HG02885 (cell line): ENCODE measurements at regions not wholly inside any gene's neighbourhood (a gene's known extent, or its start where the extent isn't known, plus 50 kb on each side); places are given as distances from the start of the nearest gene placed in this dataset.

ENCODE experiments used
- ATAC-seq: cut with Tn5 transposase; IDR thresholded peaks from one replicate; pipeline ENCODE4 v1.9.1; 2021; ENCODE audit warnings: mild to moderate bottlenecking; ENCODE audit not compliant: unreplicated experiment, poor library complexity

GRCh38 chr5:3258050-3258449, 337.6 kb upstream of the IRX1 start:
- no peak for ATAC-seq

GRCh38 chr5:3252235-3252634, 343.4 kb upstream of the IRX1 start:
- no peak for ATAC-seq

- no peak for ATAC-seq
These were observed 343.8 kb upstream of the IRX1 start for GRCh38 chr5:3251784-3252183.

- no peak for ATAC-seq
These were observed 346.2 kb upstream of the IRX1 start for GRCh38 chr5:3249401-3249800.

GRCh38 chr5:3237276-3237868, 358.3 kb upstream of the IRX1 start:
- ATAC-seq: no peak

- no peak for ATAC-seq
These were observed 361.1 kb upstream of the IRX1 start for GRCh38 chr5:3234566-3234965.

- ATAC-seq: no peak
These were observed 364.7 kb upstream of the IRX1 start for GRCh38 chr5:3230941-3231340.

GRCh38 chr5:3230254-3230653, 365.4 kb upstream of the IRX1 start:
- ATAC-seq: no peak

GRCh38 chr5:3226196-3226920, 369.3 kb upstream of the IRX1 start:
- no peak for ATAC-seq

GRCh38 chr5:3225201-3225960, 370.3 kb upstream of the IRX1 start:
- no peak for ATAC-seq

- no peak for ATAC-seq
These were observed 372.7 kb upstream of the IRX1 start for GRCh38 chr5:3222924-3223323.

GRCh38 chr5:3221432-3221831, 374.2 kb upstream of the IRX1 start:
- ATAC-seq: no peak

GRCh38 chr5:3220638-3221288, 374.9 kb upstream of the IRX1 start:
- ATAC-seq: no peak

GRCh38 chr5:3220201-3220600, 375.4 kb upstream of the IRX1 start:
- ATAC-seq: no peak

GRCh38 chr5:3218916-3219650, 376.5 kb upstream of the IRX1 start:
- ATAC-seq: no peak

- no peak for ATAC-seq
These were observed 377.7 kb upstream of the IRX1 start for GRCh38 chr5:3217771-3218495.

GRCh38 chr5:3217114-3217513, 378.5 kb upstream of the IRX1 start:
- no peak for ATAC-seq

- ATAC-seq: no peak
These were observed 379.2 kb upstream of the IRX1 start for GRCh38 chr5:3216386-3216785.

GRCh38 chr5:3214838-3215374, 380.7 kb upstream of the IRX1 start:
- no peak for ATAC-seq
